ENCODE measurements at regions not wholly inside any gene's neighbourhood (a gene's known extent, or its start where the extent isn't known, plus 50 kb on each side); places are given as distances from the start of the nearest gene placed in this dataset.

DNA sequence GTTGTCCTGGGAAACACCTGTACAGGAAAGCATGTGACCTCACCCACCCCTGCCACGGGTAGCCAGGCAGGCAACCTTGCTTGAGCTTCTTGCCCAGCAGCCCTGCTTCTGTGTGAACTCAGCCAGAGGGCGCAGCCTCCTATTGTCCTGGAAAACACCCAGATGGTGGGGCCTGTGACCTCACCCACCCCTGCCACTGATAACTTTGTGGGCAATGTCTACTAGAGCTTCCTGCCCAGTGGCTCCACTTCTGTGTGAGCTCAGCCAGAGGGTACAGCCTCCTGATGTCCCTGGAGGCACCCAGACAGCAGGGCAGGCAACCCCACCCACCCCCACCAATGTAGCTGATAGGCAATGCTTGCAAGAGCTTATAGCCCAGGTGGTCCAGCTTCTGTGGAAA is 146.3 kb downstream of the DTHD1 start:
- no peaks in the 10 kb centered on the region for H3K27me3 ChIP-seq
- TF ChIP-seq POLR2A (IDR thresholded peaks at IDR 0.05) = no peak
- TF ChIP-seq, protein P1, sequence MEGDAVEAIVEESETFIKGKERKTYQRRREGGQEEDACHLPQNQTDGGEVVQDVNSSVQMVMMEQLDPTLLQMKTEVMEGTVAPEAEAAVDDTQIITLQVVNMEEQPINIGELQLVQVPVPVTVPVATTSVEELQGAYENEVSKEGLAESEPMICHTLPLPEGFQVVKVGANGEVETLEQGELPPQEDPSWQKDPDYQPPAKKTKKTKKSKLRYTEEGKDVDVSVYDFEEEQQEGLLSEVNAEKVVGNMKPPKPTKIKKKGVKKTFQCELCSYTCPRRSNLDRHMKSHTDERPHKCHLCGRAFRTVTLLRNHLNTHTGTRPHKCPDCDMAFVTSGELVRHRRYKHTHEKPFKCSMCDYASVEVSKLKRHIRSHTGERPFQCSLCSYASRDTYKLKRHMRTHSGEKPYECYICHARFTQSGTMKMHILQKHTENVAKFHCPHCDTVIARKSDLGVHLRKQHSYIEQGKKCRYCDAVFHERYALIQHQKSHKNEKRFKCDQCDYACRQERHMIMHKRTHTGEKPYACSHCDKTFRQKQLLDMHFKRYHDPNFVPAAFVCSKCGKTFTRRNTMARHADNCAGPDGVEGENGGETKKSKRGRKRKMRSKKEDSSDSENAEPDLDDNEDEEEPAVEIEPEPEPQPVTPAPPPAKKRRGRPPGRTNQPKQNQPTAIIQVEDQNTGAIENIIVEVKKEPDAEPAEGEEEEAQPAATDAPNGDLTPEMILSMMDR (IDR thresholded peaks at IDR 0.05) = no peak
- no peak for TF ChIP-seq EP300 (IDR thresholded peaks at IDR 0.05)
- TF ChIP-seq POLR2AphosphoS5 (IDR thresholded peaks at IDR 0.05) = no peak
- H3K27ac ChIP-seq = no peak overlapping the region
- no peaks in the 10 kb centered on the region for H3K9me3 ChIP-seq
- H3K4me3 ChIP-seq = no peak overlapping the region
- no peaks in the 10 kb centered on the region for H3K36me3 ChIP-seq
- DNase-seq = no peak
- H3K4me1 ChIP-seq = no peaks in the 10 kb centered on the region
- peak in 1 of 2 donors; percentile 15 for ATAC-seq (ENCODE audit: low FRiP score in 2 of 2)
- 55% methylated on average over 2 of the region's 2 CpGs; no CpG with 5 or more reads in 1 of the 2 donors for WGBS, 2 donors

DNA sequence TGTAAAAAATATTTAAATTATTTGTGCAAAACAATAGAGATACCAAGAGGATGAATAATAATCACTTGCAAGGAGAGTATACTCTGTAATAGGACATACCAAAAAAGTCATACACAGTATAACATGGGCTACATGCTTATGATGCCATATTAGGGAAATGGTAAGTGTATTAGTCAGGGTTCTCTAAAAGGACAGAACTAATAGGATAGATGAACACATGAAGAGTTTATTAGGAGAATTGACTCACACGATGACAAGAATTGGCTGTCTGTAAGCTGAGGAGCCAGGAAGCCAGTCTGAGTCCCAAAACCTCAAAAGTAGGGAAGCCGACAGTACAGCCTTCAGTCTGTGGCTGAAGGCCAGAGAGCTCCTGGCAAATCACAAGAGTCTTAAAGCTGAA is 151.2 kb downstream of the DTHD1 start:
- Histone ChIP-seq H3K27me3 (no peaks in the 10 kb centered on the region), H3K4me3 (no peak overlapping the region), H3K36me3 (no peaks in the 10 kb centered on the region), H3K27ac (no peak overlapping the region), H3K4me1 (no peaks in the 10 kb centered on the region), H3K9me3 (no peaks in the 10 kb centered on the region)
- TF ChIP-seq EP300 (IDR thresholded peaks at IDR 0.05) (no peak), POLR2AphosphoS5 (IDR thresholded peaks at IDR 0.05) (no peak), POLR2A (IDR thresholded peaks at IDR 0.05) (no peak)
- TF ChIP-seq, protein P1 (IDR thresholded peaks at IDR 0.05) = no peak
- ATAC-seq (ENCODE audit: low FRiP score in 2 of 2) (no peak), DNase-seq (no peak)
- 28 to 82% methylated on average over 2 of the region's 2 CpGs for WGBS, 2 donors

DNA sequence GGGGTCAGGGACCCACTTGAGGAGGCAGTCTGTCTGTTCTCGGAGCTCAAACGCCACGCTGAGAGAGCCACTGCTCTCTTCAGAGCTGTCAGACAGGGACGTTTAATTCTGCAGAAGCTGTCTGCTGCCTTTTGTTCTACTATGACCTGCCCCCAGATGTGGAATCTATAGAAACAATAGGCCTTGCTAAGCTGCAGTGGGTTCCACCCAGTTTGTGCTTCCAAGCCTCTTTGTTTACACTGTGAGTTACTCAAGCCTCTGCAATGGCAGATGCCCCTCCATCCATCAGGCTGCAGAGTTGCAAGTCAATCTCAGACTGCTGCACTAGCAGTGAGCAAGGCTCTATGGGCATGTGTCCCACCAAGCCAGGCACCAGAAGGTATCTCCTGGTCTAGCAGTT is 158.1 kb downstream of the DTHD1 start:
- TF ChIP-seq, protein P1 (IDR thresholded peaks at IDR 0.05) = no peak
- TF ChIP-seq POLR2A (IDR thresholded peaks at IDR 0.05) (no peak), POLR2AphosphoS5 (IDR thresholded peaks at IDR 0.05) (no peak), EP300 (IDR thresholded peaks at IDR 0.05) (no peak)
- no peak overlapping the region for H3K4me3 ChIP-seq
- no peak overlapping the region for H3K27ac ChIP-seq
- ATAC-seq (ENCODE audit: low FRiP score in 2 of 2) (no peak), DNase-seq (no peak)
- no peaks in the 10 kb centered on the region for H3K36me3 ChIP-seq
- no peaks in the 10 kb centered on the region for H3K27me3 ChIP-seq
- H3K9me3 ChIP-seq = no peaks in the 10 kb centered on the region
- no peaks in the 10 kb centered on the region for H3K4me1 ChIP-seq
- WGBS, 2 donors = 67% methylated on average over 3 of the region's 4 CpGs; no CpG with 5 or more reads in 1 of the 2 donors

DNA sequence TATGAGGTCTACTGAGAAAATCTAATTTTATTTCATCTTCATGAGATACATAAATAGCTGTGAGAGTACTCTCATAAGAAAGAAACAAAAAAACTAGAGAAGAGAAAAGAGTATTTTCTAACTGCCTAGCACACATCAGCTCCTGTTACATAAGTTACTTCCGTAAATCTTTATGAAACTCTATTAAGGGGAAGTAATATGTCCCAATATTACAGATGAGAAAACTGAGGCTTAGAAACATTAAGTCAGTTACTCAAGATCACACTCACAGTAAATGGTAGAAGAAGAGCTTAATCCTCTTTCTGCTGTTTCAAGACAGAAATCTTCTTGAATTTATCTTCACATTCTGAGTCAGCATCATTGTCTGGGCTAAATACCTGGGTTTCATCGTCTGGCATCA is 164.1 kb downstream of the DTHD1 start:
- Histone ChIP-seq H3K4me3 (no peak overlapping the region), H3K4me1 (no peaks in the 10 kb centered on the region), H3K9me3 (no peaks in the 10 kb centered on the region), H3K27me3 (no peaks in the 10 kb centered on the region), H3K27ac (no peak overlapping the region), H3K36me3 (no peaks in the 10 kb centered on the region)
- ATAC-seq (ENCODE audit: low FRiP score in 2 of 2) (peak in 1 of 2 donors; percentile 35), DNase-seq (no peak)
- TF ChIP-seq POLR2A (IDR thresholded peaks at IDR 0.05) = no peak
- no peak for TF ChIP-seq EP300 (IDR thresholded peaks at IDR 0.05)
- TF ChIP-seq, protein P1 (IDR thresholded peaks at IDR 0.05) = no peak
- WGBS, 2 donors = 70 to 86% methylated on average over 2 of the region's 2 CpGs

DNA sequence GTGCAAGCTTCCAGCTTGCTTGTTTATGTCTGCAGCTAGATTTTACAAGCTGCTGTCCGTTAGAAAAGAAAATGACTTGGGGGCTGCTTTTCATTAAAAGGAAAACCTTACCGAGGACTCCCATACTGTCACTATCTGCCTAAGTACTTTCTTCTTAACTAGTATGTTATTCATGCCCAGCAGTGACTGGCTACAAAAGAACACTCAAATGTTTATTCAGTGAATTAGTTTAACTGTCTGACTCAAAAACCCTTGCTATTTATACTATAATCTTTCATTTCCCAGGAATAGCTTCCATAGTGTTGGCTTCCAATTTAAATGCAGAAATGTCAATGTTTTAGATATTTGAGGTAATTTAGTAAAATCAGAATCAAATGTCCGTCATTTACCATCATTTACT is 164.9 kb downstream of the DTHD1 start:
- H3K4me1 ChIP-seq = no peaks in the 10 kb centered on the region
- H3K36me3 ChIP-seq = no peaks in the 10 kb centered on the region
- no peaks in the 10 kb centered on the region for H3K27me3 ChIP-seq
- WGBS, 2 donors = 70 to 86% methylated on average over 3 of the region's 3 CpGs
- no peak for DNase-seq
- H3K27ac ChIP-seq = no peak overlapping the region
- no peak for ATAC-seq (ENCODE audit: low FRiP score in 2 of 2)
- TF ChIP-seq EP300 (IDR thresholded peaks at IDR 0.05) (no peak), POLR2A (IDR thresholded peaks at IDR 0.05) (no peak), POLR2AphosphoS5 (IDR thresholded peaks at IDR 0.05) (no peak)
- TF ChIP-seq, protein P1 (IDR thresholded peaks at IDR 0.05) = no peak
- H3K4me3 ChIP-seq = no peak overlapping the region
- H3K9me3 ChIP-seq = no peaks in the 10 kb centered on the region
